GM10266 (cell line): ENCODE measurements at regions not wholly inside any gene's neighbourhood (a gene's known extent, or its start where the extent isn't known, plus 50 kb on each side); places are given as distances from the start of the nearest gene placed in this dataset.

Experiments used
- DNase-seq: peaks from one replicate; pipeline ENCODE4 v3.0.0; 2012; ENCODE audit errors: extremely low spot score
- CTCF ChIP-seq: IDR thresholded peaks from 2 replicates; pipeline ENCODE4 v1.5.1; 2012; ENCODE audit warnings: mild to moderate bottlenecking, low read depth; ENCODE audit not compliant: control insufficient read depth, insufficient read depth; ENCODE audit errors: missing control alignments

DNA sequence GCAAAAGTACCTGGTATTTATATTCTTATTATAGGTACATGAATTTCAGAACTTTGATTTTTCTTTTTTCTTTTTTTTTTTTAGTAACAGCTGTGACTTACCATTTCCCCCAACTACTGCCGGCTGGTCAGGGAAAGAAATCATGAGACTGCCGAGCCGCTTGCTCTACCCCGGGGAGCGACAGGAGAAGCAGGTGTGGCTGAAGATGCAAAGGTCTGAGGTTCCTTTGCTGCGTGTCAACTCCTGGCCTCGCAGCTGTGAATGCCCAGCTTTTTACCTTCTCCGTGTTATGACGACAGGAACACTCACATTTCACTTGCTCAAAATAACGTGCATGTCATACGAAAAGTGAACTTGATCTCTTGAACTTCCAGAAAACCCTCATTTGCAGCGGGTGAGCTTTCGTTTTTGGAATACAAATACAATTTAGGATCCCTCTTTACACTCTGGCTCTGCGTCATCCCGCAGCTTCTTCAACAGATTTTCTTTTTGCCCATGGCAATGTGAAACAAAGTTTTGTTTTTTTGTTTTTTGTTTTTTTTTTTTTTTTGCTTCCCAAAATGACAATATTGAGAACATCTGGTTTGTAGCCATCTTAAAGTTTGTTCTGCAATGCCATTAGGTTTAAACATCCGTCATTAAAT lies 117.9 kb downstream of the EFNB2 start:
- TF ChIP-seq CTCF = no peak

GRCh38 chr13:106416645-106417044 lies 118.8 kb downstream of the EFNB2 start:
- TF ChIP-seq CTCF = no peak
- no peak for DNase-seq

More for the DNA sequence above, 117.9 kb downstream of the EFNB2 start:
- DNase-seq = no peak

GRCh38 chr13:106415971-106416370 lies 119.5 kb downstream of the EFNB2 start:
- TF ChIP-seq CTCF = no peak
- no peak for DNase-seq

- TF ChIP-seq CTCF = no peak
- DNase-seq = no peak
These were observed 120.0 kb downstream of the EFNB2 start for GRCh38 chr13:106415442-106415841.

- TF ChIP-seq CTCF = no peak
- no peak for DNase-seq
These were observed 128.1 kb downstream of the EFNB2 start for GRCh38 chr13:106407338-106407737.

- TF ChIP-seq CTCF = no peak
- no peak for DNase-seq
These were observed 129.7 kb downstream of the EFNB2 start for GRCh38 chr13:106405731-106406130.

DNA sequence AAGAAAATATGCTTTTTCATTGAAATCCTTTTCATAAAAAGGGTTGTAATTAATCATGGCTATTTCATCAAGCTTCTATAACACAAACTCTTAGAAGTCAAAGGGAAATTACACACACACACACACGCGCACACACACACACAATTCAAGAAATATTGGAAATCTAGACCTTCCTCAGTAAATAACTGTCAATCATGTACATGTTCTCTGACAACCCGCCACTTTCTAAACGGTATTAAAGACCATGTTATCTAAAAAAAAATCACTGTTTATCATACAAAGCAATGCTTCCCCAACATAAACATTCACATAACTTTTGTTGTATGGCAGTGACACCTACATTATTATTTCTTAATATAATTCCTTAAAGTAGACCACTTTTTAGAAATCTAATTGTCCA lies 132.2 kb downstream of the EFNB2 start:
- TF ChIP-seq CTCF = no peak
- no peak for DNase-seq
